GM23248 (cell line): ENCODE measurements at regions not wholly inside any gene's neighbourhood (a gene's known extent, or its start where the extent isn't known, plus 50 kb on each side); places are given as distances from the start of the nearest gene placed in this dataset.

Experiments
- DNase-seq: peaks from one replicate; pipeline ENCODE4 v3.0.0-alpha.2; 2015
- H2AFZ ChIP-seq: fragments of 200-600 bp; sonication (generic); 2 replicates; pipeline ENCODE4 v1.6.1; 2016; ENCODE audit warnings: antibody characterized with exemption
- H3F3A ChIP-seq: fragments of 200-600 bp; sonication (generic); 2 replicates; pipeline ENCODE4 v1.6.1; 2016; ENCODE audit warnings: mild to moderate bottlenecking, antibody characterized with exemption, mixed run types; ENCODE audit not compliant: insufficient read depth
- H3K27ac ChIP-seq: fragments of 200-600 bp; sonication (generic); 2 replicates; pipeline ENCODE4 v1.5.1; 2016; ENCODE audit warnings: mild to moderate bottlenecking
- H3K27me3 ChIP-seq: fragments of 200-600 bp; sonication (generic); replicated peaks from 2 replicates; pipeline ENCODE4 v1.6.1; 2016; ENCODE audit warnings: mild to moderate bottlenecking; ENCODE audit not compliant: insufficient read depth
- H3K36me3 ChIP-seq: fragments of 200-600 bp; sonication (generic); 2 replicates; pipeline ENCODE4 v1.6.1; 2016; ENCODE audit warnings: low read depth, mild to moderate bottlenecking
- H3K4me1 ChIP-seq: fragments of 200-600 bp; sonication (generic); 2 replicates; pipeline ENCODE4 v1.6.1; 2016; ENCODE audit warnings: mild to moderate bottlenecking; ENCODE audit not compliant: insufficient read depth
- H3K4me2 ChIP-seq: fragments of 200-600 bp; sonication (generic); one replicate; pipeline ENCODE4 v1.6.1; 2016; ENCODE audit warnings: mild to moderate bottlenecking; ENCODE audit not compliant: unreplicated experiment
- H3K4me3 ChIP-seq: fragments of 200-600 bp; sonication (generic); 2 replicates; pipeline ENCODE4 v1.5.1; 2016; ENCODE audit warnings: mild to moderate bottlenecking
- H3K79me2 ChIP-seq: fragments of 200-600 bp; sonication (generic); 2 replicates; pipeline ENCODE4 v1.6.1; 2016; ENCODE audit warnings: mild to moderate bottlenecking; ENCODE audit not compliant: insufficient read depth
- H3K9ac ChIP-seq: fragments of 200-600 bp; sonication (generic); 2 replicates; pipeline ENCODE4 v1.6.1; 2016; ENCODE audit warnings: mild to moderate bottlenecking
- H3K9me2 ChIP-seq: fragments of 200-600 bp; sonication (generic); 2 replicates; pipeline ENCODE4 v1.6.1; 2016; ENCODE audit warnings: mixed run types, mild to moderate bottlenecking, moderate library complexity; ENCODE audit not compliant: insufficient read depth
- H3K9me3 ChIP-seq: fragments of 200-600 bp; sonication (generic); one replicate; pipeline ENCODE4 v1.6.1; 2017; ENCODE audit warnings: low read depth
- H4K20me1 ChIP-seq: fragments of 200-600 bp; sonication (generic); 2 replicates; pipeline ENCODE4 v1.6.0; 2016; ENCODE audit not compliant: insufficient read depth
- EZH2 ChIP-seq: fragments of 200-600 bp; sonication (generic); IDR thresholded peaks from 2 replicates; pipeline ENCODE4 v1.6.1; 2018; ENCODE audit warnings: antibody characterized with exemption, mild to moderate bottlenecking; ENCODE audit not compliant: insufficient read depth, poor library complexity, severe bottlenecking
- EZH2phosphoT487 ChIP-seq: fragments of 200-600 bp; sonication (generic); IDR thresholded peaks from 2 replicates; pipeline ENCODE4 v1.6.1; 2018; ENCODE audit warnings: antibody characterized with exemption, moderate library complexity, mild to moderate bottlenecking, low read depth; ENCODE audit not compliant: insufficient read depth
- WGBS, 2 experiments: methylation state at CpG; one replicate each; pipeline ENCODE4 v1.1.6; 2015 to 2017; ENCODE audit warnings: low lambda C conversion rate in 2 of 2, low coverage in 1 of 2; ENCODE audit errors: missing lambda C conversion rate in 2 of 2; 5-methylcytosine and 5-hydroxymethylcytosine counted together
- in situ Hi-C: fragments of 300-500 bp; cut with MboI; formaldehyde crosslinking; loops from 2 replicates; pipeline ENCODE4 v1.15.0; 2020

DNA sequence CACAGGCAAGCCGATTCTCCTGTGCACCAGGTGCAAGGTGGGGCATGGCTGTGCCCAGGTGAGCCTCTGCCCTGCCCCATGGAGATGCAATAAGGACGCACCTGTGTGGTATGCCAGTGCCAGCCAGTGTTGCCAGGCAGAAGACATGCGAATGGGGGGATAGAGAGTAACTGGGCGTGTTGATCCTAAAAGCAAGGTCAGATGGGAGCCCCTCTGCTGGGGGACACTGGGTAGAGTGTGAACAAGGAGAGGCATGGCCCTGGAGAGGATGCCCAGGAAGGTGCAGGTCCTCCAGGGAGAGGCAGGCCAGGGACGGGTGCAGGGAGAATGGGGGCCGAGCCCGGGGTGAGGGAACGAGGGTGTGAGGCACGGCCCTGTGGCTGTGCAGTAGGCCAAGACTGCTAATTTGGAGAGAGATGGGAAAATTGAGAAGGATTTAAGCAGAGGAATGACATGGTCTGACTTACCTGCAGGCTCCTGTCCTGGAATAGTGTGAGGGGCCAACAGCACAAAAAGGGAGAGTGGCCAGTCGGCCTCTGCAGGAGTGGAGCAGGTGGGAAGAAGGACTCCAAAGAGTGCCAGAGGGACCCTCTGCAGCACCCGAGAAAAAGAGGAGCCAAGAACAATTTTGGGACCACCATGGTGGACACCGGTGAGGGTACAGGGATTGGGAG is 690.4 kb upstream of the HS6ST1 start:
- in situ Hi-C loops, result no loop called here
- H3K79me2 ChIP-seq, result no peaks in the 10 kb centered on the region
- H3F3A ChIP-seq, result no peaks in the 10 kb centered on the region
- no peak overlapping the region for H3K4me2 ChIP-seq
- no peaks in the 10 kb centered on the region for H3K9me2 ChIP-seq
- H2AFZ ChIP-seq, result no peak overlapping the region
- no peaks in the 10 kb centered on the region for H3K9me3 ChIP-seq
- TF ChIP-seq EZH2phosphoT487 (no peak), EZH2 (no peak)
- no peaks in the 10 kb centered on the region for H4K20me1 ChIP-seq
- no peaks in the 10 kb centered on the region for H3K36me3 ChIP-seq
- no peak for DNase-seq
- 45% methylated on average over 12 of the region's 12 CpGs for WGBS, 2 experiments
- H3K4me3 ChIP-seq, result no peak overlapping the region
- no peaks in the 10 kb centered on the region for H3K27me3 ChIP-seq
- H3K4me1 ChIP-seq, result no peaks in the 10 kb centered on the region
- H3K9ac ChIP-seq, result no peak overlapping the region
- H3K27ac ChIP-seq, result no peak overlapping the region

DNA sequence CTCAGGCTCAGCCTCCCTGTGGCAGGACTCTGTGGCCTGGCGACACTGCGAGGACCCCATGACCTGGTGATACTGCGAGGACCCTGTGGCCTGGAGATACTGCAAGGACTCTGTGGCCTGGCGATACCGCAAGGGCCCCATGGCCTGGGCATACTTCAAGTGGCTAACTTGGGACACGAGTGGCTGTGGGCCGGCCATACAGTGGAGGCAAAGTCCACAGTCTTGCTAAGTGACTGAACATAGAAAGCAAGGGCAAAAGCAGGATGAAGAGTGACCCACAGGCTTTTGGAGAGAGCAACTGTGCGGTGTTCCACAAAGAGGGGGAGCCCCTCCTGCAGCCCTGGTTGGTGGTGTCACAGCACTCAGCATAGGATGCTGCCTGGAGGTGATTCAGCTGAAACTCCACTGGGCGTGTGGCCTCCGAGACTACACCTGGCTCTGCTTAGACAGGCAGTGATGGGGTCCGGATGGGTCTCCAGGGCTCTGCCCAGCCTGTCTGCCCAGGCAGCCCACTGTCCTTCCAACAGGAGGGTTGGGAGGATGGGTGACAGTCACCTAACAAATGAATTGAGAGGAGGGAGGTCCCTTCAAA is 691.0 kb upstream of the HS6ST1 start:
- in situ Hi-C loops, result no loop called here
- H3K27me3 ChIP-seq, result no peaks in the 10 kb centered on the region
- no peaks in the 10 kb centered on the region for H3F3A ChIP-seq
- no peaks in the 10 kb centered on the region for H3K9me2 ChIP-seq
- TF ChIP-seq EZH2 (no peak), EZH2phosphoT487 (no peak)
- H3K4me1 ChIP-seq, result no peaks in the 10 kb centered on the region
- no peak overlapping the region for H3K9ac ChIP-seq
- 49 to 55% methylated on average over 11 of the region's 11 CpGs for WGBS, 2 experiments
- no peaks in the 10 kb centered on the region for H4K20me1 ChIP-seq
- no peak overlapping the region for H3K4me3 ChIP-seq
- no peak overlapping the region for H3K27ac ChIP-seq
- H3K79me2 ChIP-seq, result no peaks in the 10 kb centered on the region
- no peak overlapping the region for H2AFZ ChIP-seq
- no peaks in the 10 kb centered on the region for H3K9me3 ChIP-seq
- no peak for DNase-seq
- no peaks in the 10 kb centered on the region for H3K36me3 ChIP-seq
- H3K4me2 ChIP-seq, result no peak overlapping the region

DNA sequence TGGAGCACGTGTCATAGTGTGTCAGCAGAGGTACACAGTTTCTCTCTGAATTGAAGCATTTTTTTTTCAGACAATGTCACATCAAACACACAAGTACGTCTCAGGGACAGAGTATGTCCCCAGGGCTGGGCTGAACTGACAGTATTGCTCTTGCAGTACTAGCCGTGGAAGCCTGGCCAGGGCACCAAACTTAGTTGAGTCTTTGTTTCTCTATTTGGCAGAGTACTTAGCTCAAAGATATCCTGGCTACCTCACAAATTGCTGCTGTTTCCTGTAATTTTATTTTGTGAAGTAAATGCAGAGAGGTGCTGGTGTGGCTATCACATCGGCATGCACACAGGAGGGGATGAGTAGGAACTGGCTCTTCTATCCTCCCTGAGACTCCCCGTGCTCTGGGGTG is 691.6 kb upstream of the HS6ST1 start:
- Histone ChIP-seq H3K4me3 (no peak overlapping the region), H3F3A (no peaks in the 10 kb centered on the region), H3K4me1 (no peaks in the 10 kb centered on the region), H3K4me2 (no peak overlapping the region), H3K9ac (no peak overlapping the region), H3K9me2 (no peaks in the 10 kb centered on the region), H3K36me3 (no peaks in the 10 kb centered on the region), H2AFZ (no peak overlapping the region), H3K27ac (no peak overlapping the region), H3K9me3 (no peaks in the 10 kb centered on the region), H3K27me3 (no peaks in the 10 kb centered on the region), H3K79me2 (no peaks in the 10 kb centered on the region), H4K20me1 (no peaks in the 10 kb centered on the region)
- TF ChIP-seq EZH2, result no peak
- TF ChIP-seq EZH2phosphoT487, result no peak
- 15 to 22% methylated on average over 5 of the region's 5 CpGs for WGBS, 2 experiments
- in situ Hi-C loops, result no loop called here
- DNase-seq, result no peak

DNA sequence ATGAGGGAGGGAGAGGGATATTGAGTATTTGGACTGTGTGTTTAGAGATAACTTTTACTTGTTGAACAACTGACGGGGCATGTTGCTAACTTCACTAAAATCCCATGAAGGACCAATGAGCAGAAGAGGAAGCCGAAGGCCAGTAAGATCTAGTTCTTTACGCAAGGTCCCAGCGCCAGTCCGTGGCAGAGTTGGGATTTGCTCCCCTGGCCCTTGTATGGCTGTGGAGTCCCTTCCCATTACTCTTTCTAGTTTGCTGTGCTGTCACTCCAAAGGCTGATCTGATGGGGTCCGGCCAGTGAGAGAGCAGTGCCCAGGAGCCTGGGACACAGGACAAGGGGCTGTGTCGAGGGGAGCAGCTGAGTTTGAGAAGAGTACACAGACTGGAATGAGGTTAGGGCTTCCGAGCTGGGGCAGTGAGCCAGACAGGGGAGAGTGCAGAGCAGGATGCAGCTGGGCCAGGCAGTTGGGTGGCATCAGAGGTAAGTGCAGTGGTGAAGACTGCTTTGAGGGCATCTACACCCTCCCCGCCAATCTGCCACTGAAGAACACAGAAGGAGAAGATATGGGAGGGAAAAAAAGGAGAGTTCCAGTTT is 692.9 kb upstream of the HS6ST1 start:
- Histone ChIP-seq H3K4me1 (no peaks in the 10 kb centered on the region), H3K36me3 (no peaks in the 10 kb centered on the region), H3K9me3 (no peaks in the 10 kb centered on the region), H3K27me3 (no peaks in the 10 kb centered on the region), H3K27ac (no peak overlapping the region), H3K4me2 (no peak overlapping the region), H3F3A (no peaks in the 10 kb centered on the region), H3K79me2 (no peaks in the 10 kb centered on the region), H3K9me2 (no peaks in the 10 kb centered on the region), H2AFZ (no peak overlapping the region), H3K4me3 (no peak overlapping the region), H3K9ac (no peak overlapping the region), H4K20me1 (no peaks in the 10 kb centered on the region)
- in situ Hi-C loops, result no loop called here
- 40 to 41% methylated on average over 9 of the region's 9 CpGs for WGBS, 2 experiments
- TF ChIP-seq EZH2 (no peak), EZH2phosphoT487 (no peak)
- DNase-seq, result no peak
